Calu3 (cell line): ENCODE measurements at regions not wholly inside any gene's neighbourhood (a gene's known extent, or its start where the extent isn't known, plus 50 kb on each side); places are given as distances from the start of the nearest gene placed in this dataset.

Source experiments
- BruUV-seq: library from RNA; stranded (reverse); fragments of 400-500 nt; replicated peaks from 2 replicates; lab custom pipeline; 2021; lab: Mats Ljungman, UMichigan
- CTCF ChIA-PET: fragments of 300-600 bp; sonication (Branson Sonifier 250); formaldehyde crosslinking; loops from one replicate; lab custom pipeline; 2022; ENCODE audit warnings: antibody characterized with exemption; lab: Charles Lee
- DNase-seq: peaks from one replicate; pipeline ENCODE4 v3.0.0; 2022
- H3K27ac Mint-ChIP-seq: one replicate; pipeline ENCODE4 v1.8.0; 2022; ENCODE audit warnings: mixed read lengths; ENCODE audit not compliant: unreplicated experiment
- H3K27me3 Mint-ChIP-seq: one replicate; pipeline ENCODE4 v1.8.0; 2022; ENCODE audit warnings: mixed read lengths; ENCODE audit not compliant: unreplicated experiment
- H3K36me3 Mint-ChIP-seq: one replicate; pipeline ENCODE4 v1.8.0; 2022; ENCODE audit warnings: mild to moderate bottlenecking, moderate library complexity, mixed read lengths; ENCODE audit not compliant: insufficient read depth, unreplicated experiment
- H3K4me1 Mint-ChIP-seq: one replicate; pipeline ENCODE4 v1.8.0; 2022; ENCODE audit warnings: mild to moderate bottlenecking, low read depth, mixed read lengths; ENCODE audit not compliant: unreplicated experiment
- H3K4me3 Mint-ChIP-seq: one replicate; pipeline ENCODE4 v1.8.0; 2022; ENCODE audit warnings: mild to moderate bottlenecking, low read depth, moderate library complexity, mixed read lengths; ENCODE audit not compliant: unreplicated experiment
- H3K9me3 Mint-ChIP-seq: one replicate; pipeline ENCODE4 v1.8.0; 2022; ENCODE audit warnings: low read depth, mixed read lengths; ENCODE audit not compliant: unreplicated experiment
- CTCF ChIP-seq: fragments of 200-600 bp; IDR thresholded peaks from one replicate; pipeline ENCODE4 v1.8.0; 2022; ENCODE audit warnings: antibody characterized with exemption; ENCODE audit not compliant: unreplicated experiment
- intact Hi-C: fragments of 100-400 bp; cut with micrococcal nuclease; formaldehyde crosslinking; loops from one replicate; pipeline ENCODE4 v1.10.0; 2022; ENCODE audit not compliant: unreplicated experiment

- intact Hi-C loops, result no loop called here
- CTCF ChIA-PET, result interaction anchor here (1.0 kb wide), 1 partner anchor 26 kb away, joined by 3 read pairs; no protein-coding TSS in a partner anchor
- H3K36me3 Mint-ChIP-seq, result no peaks in the 10 kb centered on the region
- H3K4me1 Mint-ChIP-seq, result peaks cover 34% of the 10 kb centered on the region
- TF ChIP-seq CTCF, result no peak
- no peaks in the 10 kb centered on the region for H3K9me3 Mint-ChIP-seq
- no peak overlapping the region for H3K4me3 Mint-ChIP-seq
- H3K27ac Mint-ChIP-seq, result no peak overlapping the region
- BruUV-seq, result no TSS peak
- no peak for DNase-seq
- no peaks in the 10 kb centered on the region for H3K27me3 Mint-ChIP-seq
Measured at GRCh38 chr7:17058568-17058967, 176.8 kb upstream of the AGR3 start.

- TF ChIP-seq CTCF, result no peak
- Mint-ChIP-seq H3K36me3 (no peaks in the 10 kb centered on the region), H3K9me3 (no peaks in the 10 kb centered on the region), H3K27me3 (no peaks in the 10 kb centered on the region), H3K27ac (no peak overlapping the region), H3K4me3 (no peak overlapping the region), H3K4me1 (peaks cover 44% of the 10 kb centered on the region)
- intact Hi-C loops, result no loop called here
- no TSS peak for BruUV-seq
- no peak for DNase-seq
- CTCF ChIA-PET, result no interaction called here
Measured at GRCh38 chr7:17060051-17060450, 178.3 kb upstream of the AGR3 start.

- DNase-seq, result no peak
- no peaks in the 10 kb centered on the region for H3K9me3 Mint-ChIP-seq
- intact Hi-C loops, result no loop called here
- H3K36me3 Mint-ChIP-seq, result no peaks in the 10 kb centered on the region
- no TSS peak for BruUV-seq
- no peaks in the 10 kb centered on the region for H3K27me3 Mint-ChIP-seq
- CTCF ChIA-PET, result interaction anchor here (0.6 to 3.5 kb wide), 5 partner anchors 9 to 214 kb away, joined by 3 to 12 read pairs (median 10); no protein-coding TSS in a partner anchor
- peaks cover 43% of the 10 kb centered on the region for H3K4me1 Mint-ChIP-seq
- H3K4me3 Mint-ChIP-seq, result no peak overlapping the region
- peak overlapping the region; percentile 50 for H3K27ac Mint-ChIP-seq
- no peak for TF ChIP-seq CTCF
Measured at GRCh38 chr7:17061443-17061842, 179.7 kb upstream of the AGR3 start.

- H3K27me3 Mint-ChIP-seq, result no peaks in the 10 kb centered on the region
- CTCF ChIA-PET, result interaction anchor here (0.7 to 3.5 kb wide), 16 partner anchors 8 to 213 kb away, joined by 3 to 17 read pairs (median 4); no protein-coding TSS in a partner anchor
- no peaks in the 10 kb centered on the region for H3K36me3 Mint-ChIP-seq
- H3K9me3 Mint-ChIP-seq, result no peaks in the 10 kb centered on the region
- DNase-seq, result no peak
- H3K4me1 Mint-ChIP-seq, result peaks cover 34% of the 10 kb centered on the region
- H3K4me3 Mint-ChIP-seq, result no peak overlapping the region
- peak overlapping the region; percentile 22 for H3K27ac Mint-ChIP-seq
- intact Hi-C loops, result loop anchor here (2.0 kb wide), 1 partner anchor 68 kb away; no protein-coding TSS in a partner anchor
- no TSS peak for BruUV-seq
- no peak for TF ChIP-seq CTCF
Measured at GRCh38 chr7:17062151-17063044, 180.6 kb upstream of the AGR3 start.
